HG03025 (cell line): ENCODE measurements at regions not wholly inside any gene's neighbourhood (a gene's known extent, or its start where the extent isn't known, plus 50 kb on each side); places are given as distances from the start of the nearest gene placed in this dataset.

Experiments used
- ATAC-seq: cut with Tn5 transposase; IDR thresholded peaks from one replicate; pipeline ENCODE4 v1.9.1; 2021; ENCODE audit warnings: mild to moderate bottlenecking, moderate library complexity; ENCODE audit not compliant: unreplicated experiment, low FRiP score

GRCh38 chr16:74183601-74184360, 112.8 kb upstream of the PSMD7 start:
- ATAC-seq = no peak

- ATAC-seq = no peak
Observed at GRCh38 chr16:74169687-74170376, 126.8 kb upstream of the PSMD7 start.

- ATAC-seq = no peak
Observed at GRCh38 chr16:74169066-74169465, 127.5 kb upstream of the PSMD7 start.

DNA sequence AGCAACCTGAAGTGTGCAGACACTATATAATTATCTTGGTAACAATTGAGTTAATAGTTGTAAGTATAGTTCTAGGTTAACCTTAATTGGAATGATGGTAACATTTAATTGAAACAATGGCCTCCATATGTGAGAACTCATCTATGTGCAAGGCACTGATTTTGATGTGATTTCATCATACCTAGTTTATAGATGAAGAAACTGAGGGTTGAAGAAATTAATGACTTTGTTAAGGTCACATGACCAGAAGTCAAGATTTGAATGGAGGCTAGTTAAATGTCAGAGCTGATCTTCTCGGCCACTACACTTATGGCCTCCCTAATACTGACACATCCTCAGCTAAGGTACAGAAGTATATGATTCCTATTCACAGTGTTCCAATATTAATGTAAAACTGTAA, 128.2 kb upstream of the PSMD7 start:
- no peak for ATAC-seq

DNA sequence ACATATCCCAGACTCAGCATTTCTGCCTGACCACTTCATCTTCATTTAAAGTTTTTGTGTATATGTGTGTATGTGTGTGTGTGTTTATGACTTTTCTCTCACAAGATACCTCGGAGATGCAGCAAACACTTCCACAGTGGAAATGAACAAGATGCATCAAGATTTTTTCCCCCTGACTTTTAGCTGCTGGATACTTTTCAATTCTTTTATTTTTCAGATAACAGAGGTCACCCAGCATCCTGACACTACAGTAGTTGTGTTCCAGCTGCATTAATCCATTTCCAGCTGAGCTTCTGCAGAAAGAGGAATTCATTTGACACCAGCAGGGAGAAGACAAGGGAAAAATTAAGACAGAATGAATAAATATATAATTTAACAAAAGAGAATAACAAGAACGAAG, 130.2 kb upstream of the PSMD7 start:
- ATAC-seq = no peak

- ATAC-seq = no peak
Observed at GRCh38 chr16:74165566-74166080, 131.0 kb upstream of the PSMD7 start.

DNA sequence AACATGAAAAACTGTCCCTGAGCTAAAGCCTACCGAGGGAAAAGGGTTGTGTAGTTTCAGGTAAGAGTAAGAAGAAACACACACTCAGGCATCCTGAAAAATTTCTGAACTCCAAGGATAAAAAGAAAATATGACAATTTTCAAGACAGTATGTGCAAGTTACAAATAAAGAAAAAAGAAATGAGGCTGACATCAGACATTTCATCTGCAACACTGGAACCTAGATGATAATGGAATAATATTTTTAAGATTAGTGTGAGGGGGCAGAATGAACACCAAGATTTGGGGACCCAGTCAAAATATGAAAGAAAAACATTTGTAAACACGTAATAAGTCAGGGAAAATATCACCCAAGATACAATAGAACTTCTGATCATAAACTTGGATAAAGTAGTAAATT, 135.9 kb upstream of the PSMD7 start:
- no peak for ATAC-seq

- no peak for ATAC-seq
Observed at GRCh38 chr16:74153773-74154172, 142.8 kb upstream of the PSMD7 start.

DNA sequence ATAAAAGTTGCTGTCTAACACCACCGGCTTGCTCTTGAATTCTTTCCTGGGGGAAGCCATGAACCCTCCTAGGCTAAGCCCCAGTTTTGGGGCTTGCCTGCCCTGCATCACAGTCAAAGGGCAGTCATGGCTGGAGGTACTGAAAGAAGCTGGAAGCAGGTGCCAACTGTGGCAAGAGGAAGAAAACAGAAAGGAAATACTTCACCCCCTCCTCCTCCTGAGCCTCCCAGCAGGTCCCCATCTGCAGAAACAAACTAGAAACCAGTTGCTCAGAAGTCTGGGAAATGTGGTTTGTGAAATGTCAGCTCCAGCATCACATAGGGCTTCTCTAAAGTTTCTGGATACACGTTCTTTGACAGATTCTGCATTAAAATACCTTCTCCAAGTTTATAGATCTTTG, 150.0 kb upstream of the PSMD7 start:
- no peak for ATAC-seq

DNA sequence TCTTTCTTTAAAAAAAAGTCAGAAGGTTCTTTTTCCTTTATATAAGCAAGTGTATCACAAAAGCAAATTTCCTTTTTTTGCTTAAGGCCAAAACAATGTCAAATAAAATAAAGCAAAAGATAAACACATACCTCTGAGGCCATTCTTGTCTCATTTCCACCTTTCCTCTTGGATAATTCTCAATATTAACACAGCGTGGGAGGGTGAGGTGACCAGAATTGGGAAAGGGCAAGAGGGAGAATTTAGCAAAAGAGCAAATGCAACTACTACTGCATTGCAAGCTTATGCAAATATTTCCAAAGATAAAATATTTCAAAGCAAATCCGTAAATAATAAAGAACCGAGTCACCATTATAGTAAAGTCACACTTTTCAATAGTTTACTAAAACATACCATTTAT, 153.4 kb upstream of the PSMD7 start:
- ATAC-seq = no peak

GRCh38 chr16:74141015-74141414, 155.6 kb upstream of the PSMD7 start:
- no peak for ATAC-seq

DNA sequence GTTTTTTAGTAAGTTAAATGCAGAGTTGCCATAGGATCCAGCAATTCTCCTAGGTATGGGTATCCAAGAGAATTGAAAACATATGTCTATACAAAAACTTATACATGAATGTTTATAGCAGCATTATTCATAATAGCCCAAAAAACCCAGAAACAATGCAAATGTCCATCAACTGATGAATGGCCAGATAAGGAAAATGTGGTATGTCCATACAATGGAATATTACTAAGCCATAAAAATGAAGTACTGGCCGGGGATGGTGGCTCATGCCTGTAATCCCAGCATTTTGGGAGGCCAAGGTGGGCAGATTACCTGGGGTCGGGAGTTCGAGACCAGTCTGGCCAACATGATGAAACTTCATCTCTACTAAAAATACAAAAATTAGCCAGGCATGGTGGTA, 156.1 kb upstream of the PSMD7 start:
- ATAC-seq = no peak

- ATAC-seq = no peak
Observed at GRCh38 chr16:74123826-74124225, 172.8 kb upstream of the PSMD7 start.

DNA sequence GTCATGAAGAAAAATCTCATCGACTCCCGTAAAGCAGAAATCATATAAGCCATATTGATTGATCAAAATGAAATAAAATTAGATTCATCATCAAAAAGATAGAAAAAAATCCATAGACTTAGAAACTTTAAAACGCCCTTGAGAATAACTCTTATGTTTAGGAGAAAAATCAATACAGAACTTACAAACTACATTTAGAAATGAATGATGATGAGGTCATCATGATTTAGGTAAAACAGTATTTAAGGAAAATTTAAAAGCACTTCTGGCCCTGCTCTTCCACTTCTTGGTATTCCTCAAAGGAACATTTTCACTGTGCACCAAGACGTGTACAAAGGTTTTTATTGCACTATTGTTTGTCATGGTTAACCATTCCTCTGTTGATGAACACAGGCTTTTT, 173.4 kb upstream of the PSMD7 start:
- ATAC-seq = no peak

DNA sequence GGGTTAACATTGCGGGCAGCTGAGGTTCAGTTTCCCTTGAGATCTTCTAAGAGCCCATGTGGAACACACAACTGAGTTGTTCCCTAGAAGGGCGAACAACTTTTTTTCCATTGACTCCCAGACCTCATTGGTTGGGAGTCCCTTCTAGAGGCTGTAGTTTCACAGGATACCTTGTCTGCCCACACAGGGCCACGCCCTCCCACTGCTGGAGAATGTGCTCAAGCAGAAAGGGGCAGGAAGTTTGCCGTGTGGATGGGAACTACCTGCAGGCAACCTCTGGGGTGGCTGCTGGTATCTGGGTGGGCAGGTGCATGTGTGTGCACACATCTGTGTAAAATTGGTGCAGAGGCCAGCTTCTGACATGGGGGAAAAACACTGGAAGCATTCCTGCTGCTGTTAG, 178.8 kb upstream of the PSMD7 start:
- no peak for ATAC-seq

DNA sequence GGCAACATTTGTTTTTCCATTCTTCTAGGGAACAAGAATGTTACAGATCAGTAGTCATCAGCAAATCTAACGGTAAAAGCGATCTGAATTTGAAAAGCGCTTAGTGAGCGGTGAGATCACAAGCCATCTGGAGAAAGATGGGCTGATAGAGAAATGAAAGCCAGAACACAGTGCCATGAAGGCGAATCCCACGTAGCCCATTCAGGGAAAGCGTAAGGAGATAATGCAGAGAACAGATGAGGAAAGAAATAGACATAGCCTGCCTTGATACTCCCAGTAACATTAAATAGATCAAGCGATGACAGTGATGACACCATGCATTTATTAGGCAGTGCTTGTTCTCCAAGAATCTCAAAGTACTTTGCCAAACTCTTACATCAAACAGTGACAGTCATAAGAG, 183.1 kb upstream of the PSMD7 start:
- no peak for ATAC-seq

GRCh38 chr16:74111456-74111982, 185.1 kb upstream of the PSMD7 start:
- ATAC-seq = no peak

DNA sequence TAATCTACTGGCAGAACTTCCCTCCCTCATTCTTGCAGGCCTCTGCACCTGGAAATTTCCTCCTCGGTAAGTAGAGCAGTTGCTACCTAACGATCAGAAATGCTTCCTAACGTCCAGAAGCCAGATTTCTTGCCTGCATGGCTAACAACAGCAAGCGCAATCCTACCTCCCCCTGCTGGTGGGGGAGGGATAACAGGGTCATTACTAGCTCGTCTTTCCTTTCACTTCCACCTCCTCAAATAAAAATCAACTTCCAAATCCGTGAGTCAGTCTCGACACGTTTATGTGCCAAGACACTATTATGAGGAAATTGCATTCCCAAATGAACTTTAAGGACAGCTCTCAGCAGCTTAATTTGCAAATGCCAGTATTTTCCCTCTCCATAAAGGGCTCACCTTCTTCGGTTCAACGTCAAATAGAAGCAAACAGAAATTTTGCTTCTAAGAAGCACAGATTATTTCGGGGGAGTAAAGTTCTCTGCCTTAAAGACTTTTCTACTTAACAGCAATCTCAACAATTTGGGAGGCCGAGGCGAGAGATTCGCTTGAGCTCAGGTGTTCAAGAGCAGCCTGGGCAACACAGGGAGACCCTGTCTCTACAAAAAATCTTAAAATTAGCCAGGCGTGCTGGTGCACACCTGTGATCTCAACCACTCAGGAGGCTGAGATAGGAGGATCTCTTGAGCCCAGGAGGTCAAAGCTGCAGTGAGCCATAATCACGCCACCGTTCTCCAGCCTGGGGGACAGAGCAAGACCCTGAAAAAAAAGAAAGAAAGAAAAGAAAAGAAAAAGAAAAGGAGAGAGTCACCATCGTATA, 188.6 kb upstream of the PSMD7 start:
- ATAC-seq = no peak

GRCh38 chr16:74104022-74104421, 192.6 kb upstream of the PSMD7 start:
- no peak for ATAC-seq

DNA sequence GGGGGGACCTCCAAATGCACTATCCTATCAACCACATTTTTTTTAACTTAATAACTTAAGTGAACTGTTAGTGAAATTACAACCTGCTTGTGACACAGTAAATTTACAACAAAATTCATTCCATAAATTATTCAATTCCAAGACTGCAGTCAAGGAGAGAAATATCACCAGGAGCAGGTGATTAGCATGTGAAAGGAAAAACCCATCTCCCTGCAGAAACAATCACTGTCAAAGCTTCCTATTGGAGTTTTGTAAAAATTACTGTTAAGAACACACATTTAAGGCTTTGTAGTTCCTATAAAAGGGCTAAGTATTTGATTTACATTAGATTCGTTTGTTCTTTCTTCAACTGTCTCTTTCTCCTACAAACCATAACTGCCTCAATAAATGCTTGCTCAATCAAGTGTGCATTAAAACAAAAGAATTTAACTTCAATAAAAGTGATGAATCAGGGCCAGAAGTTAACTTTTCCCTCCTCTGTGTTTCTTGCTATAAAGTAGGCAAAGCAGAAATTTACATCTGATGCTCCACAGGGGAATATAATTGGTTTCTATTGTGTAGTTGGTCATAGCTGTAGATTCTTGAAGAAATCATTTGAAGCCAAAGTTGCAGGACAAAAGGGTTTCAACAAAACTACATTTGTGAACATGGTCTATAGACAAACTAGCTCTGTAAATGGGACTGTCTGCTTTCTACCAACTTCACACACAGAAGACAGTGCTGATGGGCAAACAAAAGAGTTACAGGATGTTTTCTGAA, 195.1 kb upstream of the PSMD7 start:
- ATAC-seq = no peak
